Parathyroid adenoma (tissue), 2 donors: ENCODE measurements at regions not wholly inside any gene's neighbourhood (a gene's known extent, or its start where the extent isn't known, plus 50 kb on each side); places are given as distances from the start of the nearest gene placed in this dataset.

Experiments
- H2AFZ ChIP-seq: fragments of 300-600 bp; sonication (generic); one replicate; pipeline ENCODE4 v1.7.0; 2017; ENCODE audit warnings: antibody characterized with exemption, mild to moderate bottlenecking
- H3K27ac ChIP-seq: fragments of 300-600 bp; sonication (generic); one replicate; pipeline ENCODE4 v1.7.0; 2017
- H3K27me3 ChIP-seq: fragments of 300-600 bp; sonication (generic); one replicate; pipeline ENCODE4 v1.7.0; 2017; ENCODE audit warnings: low read length; ENCODE audit not compliant: control insufficient read depth, insufficient read depth
- H3K36me3 ChIP-seq: fragments of 300-600 bp; sonication (generic); one replicate; pipeline ENCODE4 v1.7.0; 2017; ENCODE audit warnings: low read length; ENCODE audit not compliant: control insufficient read depth, insufficient read depth
- H3K4me1 ChIP-seq: fragments of 300-600 bp; sonication (generic); one replicate; pipeline ENCODE4 v1.7.0; 2017; ENCODE audit warnings: control low read depth
- H3K4me2 ChIP-seq: fragments of 300-600 bp; sonication (generic); one replicate; pipeline ENCODE4 v1.7.0; 2017; ENCODE audit warnings: low read length
- H3K4me3 ChIP-seq: fragments of 300-600 bp; sonication (generic); one replicate; pipeline ENCODE4 v1.7.0; 2017; ENCODE audit warnings: low read depth, low read length
- H3K79me2 ChIP-seq: fragments of 300-600 bp; sonication (generic); one replicate; pipeline ENCODE4 v1.7.0; 2017; ENCODE audit warnings: control low read depth
- H3K9ac ChIP-seq: fragments of 300-600 bp; sonication (generic); one replicate; pipeline ENCODE4 v1.7.0; 2017; ENCODE audit warnings: mild to moderate bottlenecking
- H3K9me3 ChIP-seq: fragments of 300-600 bp; sonication (generic); one replicate; pipeline ENCODE4 v1.7.0; 2017; ENCODE audit warnings: low read length; ENCODE audit not compliant: control insufficient read depth
- CTCF ChIP-seq: fragments of 300-600 bp; sonication (generic); IDR thresholded peaks from one replicate; pipeline ENCODE4 v1.7.0; 2017; ENCODE audit warnings: antibody characterized with exemption, mild to moderate bottlenecking
- donor health status: primary hyperparathyroidism.

- Histone ChIP-seq H3K27me3 (no peaks in the 10 kb centered on the region), H3K36me3 (no peaks in the 10 kb centered on the region), H3K27ac (no peak overlapping the region), H3K79me2 (no peaks in the 10 kb centered on the region), H3K4me3 (no peak overlapping the region), H3K9me3 (no peaks in the 10 kb centered on the region), H3K9ac (no peak overlapping the region), H3K4me2 (no peak overlapping the region), H2AFZ (peak overlapping the region; percentile 59), H3K4me1 (no peaks in the 10 kb centered on the region)
- no peak for TF ChIP-seq CTCF
These were observed 201.4 kb upstream of the FOXN2 start for GRCh38 chr2:48112911-48113680.

- no peaks in the 10 kb centered on the region for H3K4me1 ChIP-seq
- no peak overlapping the region for H3K9ac ChIP-seq
- H3K36me3 ChIP-seq, result no peaks in the 10 kb centered on the region
- H3K4me2 ChIP-seq, result no peak overlapping the region
- H3K79me2 ChIP-seq, result no peaks in the 10 kb centered on the region
- no peaks in the 10 kb centered on the region for H3K27me3 ChIP-seq
- H3K4me3 ChIP-seq, result no peak overlapping the region
- no peak overlapping the region for H3K27ac ChIP-seq
- TF ChIP-seq CTCF, result no peak
- H3K9me3 ChIP-seq, result no peaks in the 10 kb centered on the region
- peak overlapping the region; percentile 59 for H2AFZ ChIP-seq
These were observed 200.7 kb upstream of the FOXN2 start for GRCh38 chr2:48113767-48114166.

- H3K9ac ChIP-seq, result no peak overlapping the region
- H3K4me3 ChIP-seq, result no peak overlapping the region
- H2AFZ ChIP-seq, result peak overlapping the region; percentile 9
- no peaks in the 10 kb centered on the region for H3K9me3 ChIP-seq
- no peak overlapping the region for H3K27ac ChIP-seq
- H3K79me2 ChIP-seq, result no peaks in the 10 kb centered on the region
- H3K36me3 ChIP-seq, result no peaks in the 10 kb centered on the region
- H3K27me3 ChIP-seq, result no peaks in the 10 kb centered on the region
- no peak for TF ChIP-seq CTCF
- no peak overlapping the region for H3K4me2 ChIP-seq
- no peaks in the 10 kb centered on the region for H3K4me1 ChIP-seq
These were observed 200.2 kb upstream of the FOXN2 start for GRCh38 chr2:48114256-48114655.

- Histone ChIP-seq H3K4me2 (no peak overlapping the region), H3K4me1 (no peaks in the 10 kb centered on the region), H3K27me3 (no peaks in the 10 kb centered on the region), H3K4me3 (no peak overlapping the region), H3K36me3 (no peaks in the 10 kb centered on the region), H3K9ac (no peak overlapping the region), H3K79me2 (no peaks in the 10 kb centered on the region), H2AFZ (no peak overlapping the region), H3K9me3 (no peaks in the 10 kb centered on the region), H3K27ac (no peak overlapping the region)
- TF ChIP-seq CTCF, result no peak
These were observed 198.0 kb upstream of the FOXN2 start for GRCh38 chr2:48116497-48116896.

- Histone ChIP-seq H3K4me2 (no peak overlapping the region), H3K9me3 (no peaks in the 10 kb centered on the region), H3K79me2 (no peaks in the 10 kb centered on the region), H3K9ac (no peak overlapping the region), H2AFZ (no peak overlapping the region), H3K4me3 (no peak overlapping the region), H3K4me1 (no peaks in the 10 kb centered on the region), H3K27me3 (no peaks in the 10 kb centered on the region), H3K27ac (no peak overlapping the region), H3K36me3 (no peaks in the 10 kb centered on the region)
- no peak for TF ChIP-seq CTCF
These were observed 195.6 kb upstream of the FOXN2 start for GRCh38 chr2:48118895-48119294.
